ENCODE measurements at regions not wholly inside any gene's neighbourhood (a gene's known extent, or its start where the extent isn't known, plus 50 kb on each side); places are given as distances from the start of the nearest gene placed in this dataset.
"Not testable (repeated sequence)": the region's sequence is repeated elsewhere in the genome, so short reads cannot be mapped to it uniquely, and the experiment has no call there.

GRCh38 chr1:58200437-58200836 lies 346.1 kb downstream of the OMA1 start:
- no peak for DNase-seq (ENCODE audit: low read depth in 2 of 2)

GRCh38 chr1:58197811-58198210 lies 348.7 kb downstream of the OMA1 start:
- DNase-seq (ENCODE audit: low read depth in 2 of 2), result no peak

- DNase-seq (ENCODE audit: low read depth in 2 of 2), result no peak
Observed at GRCh38 chr1:58190267-58190988, 356.1 kb downstream of the OMA1 start.

GRCh38 chr1:58189453-58189852 lies 357.1 kb downstream of the OMA1 start:
- no peak for DNase-seq (ENCODE audit: low read depth in 2 of 2)

- no peak for DNase-seq (ENCODE audit: low read depth in 2 of 2)
Observed at GRCh38 chr1:58183286-58183685, 363.2 kb downstream of the OMA1 start.

GRCh38 chr1:58180537-58180936 lies 366.0 kb downstream of the OMA1 start:
- no peak for DNase-seq (ENCODE audit: low read depth in 2 of 2)

GRCh38 chr1:58169160-58169559 lies 377.4 kb downstream of the OMA1 start:
- not testable (repeated sequence) for DNase-seq (ENCODE audit: low read depth in 2 of 2)

- DNase-seq (ENCODE audit: low read depth in 2 of 2), result not testable (repeated sequence)
Observed at GRCh38 chr1:58167131-58167530, 379.4 kb downstream of the OMA1 start.

GRCh38 chr1:58166417-58166816 lies 380.1 kb downstream of the OMA1 start:
- DNase-seq (ENCODE audit: low read depth in 2 of 2), result no peak

GRCh38 chr1:58165073-58165472 lies 381.5 kb downstream of the OMA1 start:
- DNase-seq (ENCODE audit: low read depth in 2 of 2), result no peak

- peak; percentile 27 to 40 for DNase-seq (ENCODE audit: low read depth in 2 of 2)
Observed at GRCh38 chr1:58162952-58163550, 383.5 kb downstream of the OMA1 start.

GRCh38 chr1:58159434-58159830 lies 387.1 kb downstream of the OMA1 start:
- DNase-seq (ENCODE audit: low read depth in 2 of 2), result no peak

- no peak for DNase-seq (ENCODE audit: low read depth in 2 of 2)
Observed at GRCh38 chr1:58158506-58159433, 387.8 kb downstream of the OMA1 start.

- no peak for DNase-seq (ENCODE audit: low read depth in 2 of 2)
Observed at GRCh38 chr1:58158016-58158415, 388.5 kb downstream of the OMA1 start.

- DNase-seq (ENCODE audit: low read depth in 2 of 2), result no peak
Observed at GRCh38 chr1:58157256-58157655, 389.3 kb downstream of the OMA1 start.

GRCh38 chr1:58156831-58157230 lies 389.7 kb downstream of the OMA1 start:
- no peak for DNase-seq (ENCODE audit: low read depth in 2 of 2)

- no peak for DNase-seq (ENCODE audit: low read depth in 2 of 2)
Observed at GRCh38 chr1:58156124-58156468, 390.4 kb downstream of the OMA1 start.

- DNase-seq (ENCODE audit: low read depth in 2 of 2), result no peak
Observed at GRCh38 chr1:58155418-58156123, 391.0 kb downstream of the OMA1 start.

- no peak for DNase-seq (ENCODE audit: low read depth in 2 of 2)
Observed at GRCh38 chr1:58154256-58154655, 392.3 kb downstream of the OMA1 start.

- DNase-seq (ENCODE audit: low read depth in 2 of 2), result no peak
Observed at GRCh38 chr1:58152697-58153096, 393.8 kb downstream of the OMA1 start.

GRCh38 chr1:58149271-58149812 lies 397.2 kb downstream of the OMA1 start:
- DNase-seq (ENCODE audit: low read depth in 2 of 2), result no peak
